HEK293T (cell line): ENCODE measurements at regions not wholly inside any gene's neighbourhood (a gene's known extent, or its start where the extent isn't known, plus 50 kb on each side); places are given as distances from the start of the nearest gene placed in this dataset.

ENCODE experiments used
- ARNT ChIP-seq: fragments of 450-650 bp; IDR thresholded peaks from 2 replicates; pipeline ENCODE4 v1.6.1; 2017; ENCODE audit warnings: mild to moderate bottlenecking
- L3MBTL2 ChIP-seq: fragments of 450-650 bp; conservative IDR thresholded peaks from 2 replicates; pipeline ENCODE4 v1.6.1; 2016; ENCODE audit warnings: mild to moderate bottlenecking

GRCh38 chr3:190220362-190220761 lies 99.7 kb upstream of the P3H2 start:
- TF ChIP-seq ARNT: no peak
- no peak for TF ChIP-seq L3MBTL2
